HepG2 (cell line): ENCODE measurements at regions not wholly inside any gene's neighbourhood (a gene's known extent, or its start where the extent isn't known, plus 50 kb on each side); places are given as distances from the start of the nearest gene placed in this dataset.

ENCODE experiments used
- CBX1 ChIP-seq: IDR thresholded peaks from one replicate; pipeline ENCODE4 v1.6.1; 2016; ENCODE audit warnings: antibody characterized with exemption, low read depth
- EEA1 ChIP-seq: sonication (generic); formaldehyde crosslinking; IDR thresholded peaks from 2 replicates; pipeline ENCODE4 v1.5.1; 2020; ENCODE audit warnings: mild to moderate bottlenecking, missing genetic modification reagents, borderline replicate concordance
- FOSL2 ChIP-seq: sonication (generic); formaldehyde crosslinking; IDR thresholded peaks from 2 replicates; pipeline ENCODE4 v1.4.0; 2020; ENCODE audit warnings: missing genetic modification reagents
- IKZF4 ChIP-seq: sonication (generic); formaldehyde crosslinking; IDR thresholded peaks from 2 replicates; pipeline ENCODE4 v1.5.1; 2020; ENCODE audit warnings: borderline replicate concordance, mild to moderate bottlenecking, low read depth, missing genetic modification reagents; ENCODE audit errors: not compliant biosample characterization
- KDM1A ChIP-seq: IDR thresholded peaks from 2 replicates; pipeline ENCODE4 v1.6.1; 2016; ENCODE audit warnings: missing compliant biosample characterization
- MAFK ChIP-seq, 2 experiments: IDR thresholded peaks in 1 of 2; conservative IDR thresholded peaks in 1 of 2; 2 replicates each; pipeline ENCODE4 v1.6.1; 2011; ENCODE audit warnings: improper control_type of control experiment in 2 of 2, low read length in 2 of 2
- NBN ChIP-seq: fragments of 450-650 bp; conservative IDR thresholded peaks from 2 replicates; pipeline ENCODE4 v1.6.1; 2017
- NFKB2 ChIP-seq: sonication (generic); formaldehyde crosslinking; IDR thresholded peaks from 2 replicates; pipeline ENCODE4 v1.4.0; 2020; ENCODE audit warnings: missing genetic modification reagents, borderline replicate concordance
- PCBP1 ChIP-seq: fragments of 200-400 bp; formaldehyde crosslinking; IDR thresholded peaks from 2 replicates; pipeline ENCODE4 v1.6.1; 2017; ENCODE audit warnings: mild to moderate bottlenecking, low read depth, low read length, borderline replicate concordance
- SNAPC2 ChIP-seq: sonication (generic); formaldehyde crosslinking; IDR thresholded peaks from 2 replicates; pipeline ENCODE4 v1.8.1; 2022; ENCODE audit warnings: mild to moderate bottlenecking, missing genetic modification reagents
- SP140L ChIP-seq: sonication (generic); formaldehyde crosslinking; IDR thresholded peaks from 2 replicates; pipeline ENCODE4 v1.4.0; 2020; ENCODE audit warnings: missing genetic modification reagents, borderline replicate concordance
- ZFYVE20 ChIP-seq: sonication (generic); formaldehyde crosslinking; IDR thresholded peaks from 2 replicates; pipeline ENCODE4 v1.8.0; 2023; ENCODE audit warnings: low read depth, mild to moderate bottlenecking, moderate library complexity, missing genetic modification reagents, borderline replicate concordance
- ZNF251 ChIP-seq: sonication (generic); formaldehyde crosslinking; IDR thresholded peaks from 2 replicates; pipeline ENCODE4 v1.9.0; 2021; ENCODE audit warnings: mild to moderate bottlenecking, missing genetic modification reagents
- ZNF44 ChIP-seq: sonication (generic); formaldehyde crosslinking; IDR thresholded peaks from 2 replicates; pipeline ENCODE4 v1.5.1; 2020; ENCODE audit warnings: mild to moderate bottlenecking, missing genetic modification reagents
- ZNF781 ChIP-seq: sonication (generic); formaldehyde crosslinking; IDR thresholded peaks from 2 replicates; pipeline ENCODE4 v1.5.1; 2020; ENCODE audit warnings: borderline replicate concordance, mild to moderate bottlenecking, missing genetic modification reagents; ENCODE audit errors: not compliant biosample characterization
- ZNF841 ChIP-seq: sonication (generic); formaldehyde crosslinking; IDR thresholded peaks from 2 replicates; pipeline ENCODE4 v1.8.1; 2023; ENCODE audit warnings: missing genetic modification reagents, borderline replicate concordance
- TF ChIP-seq, protein P1 (sequence below): sonication (generic); formaldehyde crosslinking; IDR thresholded peaks from 2 replicates; pipeline ENCODE4 v1.5.1; 2020; ENCODE audit warnings: missing genetic modification reagents, mild to moderate bottlenecking, borderline replicate concordance
- TF ChIP-seq, protein P2 (sequence below): sonication (generic); formaldehyde crosslinking; IDR thresholded peaks from 2 replicates; pipeline ENCODE4 v1.4.0; 2020; ENCODE audit warnings: missing genetic modification reagents
- TF ChIP-seq, protein P3 (sequence below): sonication (generic); formaldehyde crosslinking; IDR thresholded peaks from 2 replicates; pipeline ENCODE4 v1.5.0; 2020; ENCODE audit warnings: missing genetic modification reagents, mild to moderate bottlenecking, borderline replicate concordance
- TF ChIP-seq, protein P4 (sequence below), 2 experiments: sonication (generic) in 1 of 2; formaldehyde crosslinking in 1 of 2; IDR thresholded peaks; 2 replicates each; pipeline versions ENCODE4 v1.6.1 to v1.9.0; 2014 to 2022; ENCODE audit warnings: antibody characterized with exemption in 1 of 2, borderline replicate concordance in 1 of 2, inconsistent platforms in 1 of 2, low read depth in 1 of 2, missing genetic modification reagents in 1 of 2

DNA sequence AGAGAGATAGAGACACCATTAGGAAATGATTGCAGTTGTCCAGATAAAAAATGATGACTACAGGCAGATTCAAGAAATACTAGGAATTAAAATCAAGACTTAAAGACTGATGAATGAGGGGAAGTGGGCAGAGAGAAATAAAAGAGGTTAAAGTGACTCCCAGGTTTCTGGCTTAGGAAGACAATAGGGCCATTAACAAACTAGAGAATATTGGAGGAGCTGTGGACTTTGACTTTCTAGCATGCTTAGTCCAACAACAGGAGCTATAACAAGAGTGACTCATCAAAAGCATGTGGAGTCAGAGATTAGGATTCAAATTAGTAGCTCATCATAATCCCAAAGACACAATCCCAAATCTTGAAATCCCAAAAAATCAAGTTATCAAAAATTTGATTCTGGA lies 101.5 kb downstream of the BMP4 start (continued):
- TF ChIP-seq ZFYVE20 (CRISPR knock-in tag), result no peak
- no peak for TF ChIP-seq NFKB2
- no peak for TF ChIP-seq ZNF841 (CRISPR knock-in tag)
- TF ChIP-seq ZNF251 (CRISPR knock-in tag), result no peak
- TF ChIP-seq, protein P1, sequence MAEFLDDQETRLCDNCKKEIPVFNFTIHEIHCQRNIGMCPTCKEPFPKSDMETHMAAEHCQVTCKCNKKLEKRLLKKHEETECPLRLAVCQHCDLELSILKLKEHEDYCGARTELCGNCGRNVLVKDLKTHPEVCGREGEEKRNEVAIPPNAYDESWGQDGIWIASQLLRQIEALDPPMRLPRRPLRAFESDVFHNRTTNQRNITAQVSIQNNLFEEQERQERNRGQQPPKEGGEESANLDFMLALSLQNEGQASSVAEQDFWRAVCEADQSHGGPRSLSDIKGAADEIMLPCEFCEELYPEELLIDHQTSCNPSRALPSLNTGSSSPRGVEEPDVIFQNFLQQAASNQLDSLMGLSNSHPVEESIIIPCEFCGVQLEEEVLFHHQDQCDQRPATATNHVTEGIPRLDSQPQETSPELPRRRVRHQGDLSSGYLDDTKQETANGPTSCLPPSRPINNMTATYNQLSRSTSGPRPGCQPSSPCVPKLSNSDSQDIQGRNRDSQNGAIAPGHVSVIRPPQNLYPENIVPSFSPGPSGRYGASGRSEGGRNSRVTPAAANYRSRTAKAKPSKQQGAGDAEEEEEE, result no peak
- no peak for TF ChIP-seq SP140L (CRISPR knock-in tag)
- peak; percentile 85 for TF ChIP-seq FOSL2 (CRISPR knock-in tag)
- TF ChIP-seq KDM1A (CRISPR knock-in tag), result no peak
- TF ChIP-seq MAFK (conservative IDR thresholded peaks at IDR 0.05 in 1 of 2, IDR thresholded peaks at IDR 0.05 in 1 of 2; ENCODE audit: low read length in 2 of 2), result peak; percentile 49 to 68; a peak in 3 of 4 replicates
- TF ChIP-seq SNAPC2 (CRISPR knock-in tag), result no peak
- TF ChIP-seq NBN, result no peak
- TF ChIP-seq, protein P2, sequence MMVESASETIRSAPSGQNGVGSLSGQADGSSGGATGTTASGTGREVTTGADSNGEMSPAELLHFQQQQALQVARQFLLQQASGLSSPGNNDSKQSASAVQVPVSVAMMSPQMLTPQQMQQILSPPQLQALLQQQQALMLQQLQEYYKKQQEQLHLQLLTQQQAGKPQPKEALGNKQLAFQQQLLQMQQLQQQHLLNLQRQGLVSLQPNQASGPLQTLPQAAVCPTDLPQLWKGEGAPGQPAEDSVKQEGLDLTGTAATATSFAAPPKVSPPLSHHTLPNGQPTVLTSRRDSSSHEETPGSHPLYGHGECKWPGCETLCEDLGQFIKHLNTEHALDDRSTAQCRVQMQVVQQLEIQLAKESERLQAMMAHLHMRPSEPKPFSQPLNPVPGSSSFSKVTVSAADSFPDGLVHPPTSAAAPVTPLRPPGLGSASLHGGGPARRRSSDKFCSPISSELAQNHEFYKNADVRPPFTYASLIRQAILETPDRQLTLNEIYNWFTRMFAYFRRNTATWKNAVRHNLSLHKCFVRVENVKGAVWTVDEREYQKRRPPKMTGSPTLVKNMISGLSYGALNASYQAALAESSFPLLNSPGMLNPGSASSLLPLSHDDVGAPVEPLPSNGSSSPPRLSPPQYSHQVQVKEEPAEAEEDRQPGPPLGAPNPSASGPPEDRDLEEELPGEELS (CRISPR knock-in tag), result peak; percentile 46; the same call in 1 of the 2 replicates
- TF ChIP-seq ZNF781 (CRISPR knock-in tag), result no peak
- TF ChIP-seq, protein P3, sequence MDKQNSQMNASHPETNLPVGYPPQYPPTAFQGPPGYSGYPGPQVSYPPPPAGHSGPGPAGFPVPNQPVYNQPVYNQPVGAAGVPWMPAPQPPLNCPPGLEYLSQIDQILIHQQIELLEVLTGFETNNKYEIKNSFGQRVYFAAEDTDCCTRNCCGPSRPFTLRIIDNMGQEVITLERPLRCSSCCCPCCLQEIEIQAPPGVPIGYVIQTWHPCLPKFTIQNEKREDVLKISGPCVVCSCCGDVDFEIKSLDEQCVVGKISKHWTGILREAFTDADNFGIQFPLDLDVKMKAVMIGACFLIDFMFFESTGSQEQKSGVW (CRISPR knock-in tag), result no peak
- no peak for TF ChIP-seq ZNF44 (CRISPR knock-in tag)
- no peak for TF ChIP-seq PCBP1
- TF ChIP-seq CBX1, result no peak
- TF ChIP-seq EEA1 (CRISPR knock-in tag), result no peak
- TF ChIP-seq, protein P4, sequence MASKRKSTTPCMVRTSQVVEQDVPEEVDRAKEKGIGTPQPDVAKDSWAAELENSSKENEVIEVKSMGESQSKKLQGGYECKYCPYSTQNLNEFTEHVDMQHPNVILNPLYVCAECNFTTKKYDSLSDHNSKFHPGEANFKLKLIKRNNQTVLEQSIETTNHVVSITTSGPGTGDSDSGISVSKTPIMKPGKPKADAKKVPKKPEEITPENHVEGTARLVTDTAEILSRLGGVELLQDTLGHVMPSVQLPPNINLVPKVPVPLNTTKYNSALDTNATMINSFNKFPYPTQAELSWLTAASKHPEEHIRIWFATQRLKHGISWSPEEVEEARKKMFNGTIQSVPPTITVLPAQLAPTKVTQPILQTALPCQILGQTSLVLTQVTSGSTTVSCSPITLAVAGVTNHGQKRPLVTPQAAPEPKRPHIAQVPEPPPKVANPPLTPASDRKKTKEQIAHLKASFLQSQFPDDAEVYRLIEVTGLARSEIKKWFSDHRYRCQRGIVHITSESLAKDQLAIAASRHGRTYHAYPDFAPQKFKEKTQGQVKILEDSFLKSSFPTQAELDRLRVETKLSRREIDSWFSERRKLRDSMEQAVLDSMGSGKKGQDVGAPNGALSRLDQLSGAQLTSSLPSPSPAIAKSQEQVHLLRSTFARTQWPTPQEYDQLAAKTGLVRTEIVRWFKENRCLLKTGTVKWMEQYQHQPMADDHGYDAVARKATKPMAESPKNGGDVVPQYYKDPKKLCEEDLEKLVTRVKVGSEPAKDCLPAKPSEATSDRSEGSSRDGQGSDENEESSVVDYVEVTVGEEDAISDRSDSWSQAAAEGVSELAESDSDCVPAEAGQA (IDR thresholded peaks at IDR 0.05; ENCODE audit: low read depth), result no peak
- TF ChIP-seq, protein P4 (CRISPR knock-in tag; IDR thresholded peaks at IDR 0.05; ENCODE audit: borderline replicate concordance), result no peak
- TF ChIP-seq IKZF4 (CRISPR knock-in tag), result no peak
